Testis (tissue), 2 donors: ENCODE measurements at regions not wholly inside any gene's neighbourhood (a gene's known extent, or its start where the extent isn't known, plus 50 kb on each side); places are given as distances from the start of the nearest gene placed in this dataset.

Experiments
- DNase-seq: peaks from one replicate; pipeline ENCODE4 v3.0.0-alpha.2; 2019
- H3K27ac ChIP-seq, 2 donors: fragments of 200-600 bp; sonication (generic); one replicate each; pipeline ENCODE4 v1.5.1; 2019
- H3K27me3 ChIP-seq: fragments of 200-600 bp; sonication (generic); one replicate; pipeline ENCODE4 v1.5.1; 2019
- H3K36me3 ChIP-seq: fragments of 200-600 bp; sonication (generic); one replicate; pipeline ENCODE4 v1.5.1; 2017; ENCODE audit warnings: low read depth; ENCODE audit errors: missing control alignments
- H3K4me1 ChIP-seq: fragments of 200-600 bp; sonication (generic); one replicate; pipeline ENCODE4 v1.5.1; 2019
- H3K4me3 ChIP-seq, 2 donors: fragments of 200-600 bp; sonication (generic); one replicate each; pipeline ENCODE4 v1.5.1; 2017 to 2019
- H3K9me3 ChIP-seq: fragments of 200-600 bp; sonication (generic); one replicate; pipeline ENCODE4 v1.5.1; 2017
- CTCF ChIP-seq, 3 experiments: fragments of 450-650 bp in 2 of 3; fragments of 200-600 bp in 1 of 3; sonication (generic) in 1 of 3; IDR thresholded peaks; one replicate each; pipeline ENCODE4 v1.5.1; 2016 to 2019; ENCODE audit warnings: antibody characterized with exemption in 3 of 3, mild to moderate bottlenecking in 2 of 3, moderate library complexity in 1 of 3
- POLR2A ChIP-seq: fragments of 450-650 bp; IDR thresholded peaks from one replicate; pipeline ENCODE4 v1.6.1; 2017; ENCODE audit warnings: antibody characterized with exemption, mild to moderate bottlenecking, moderate library complexity
- WGBS, 2 donors: methylation state at CpG; one replicate each; pipeline ENCODE4 v1.1.5; 2018; 5-methylcytosine and 5-hydroxymethylcytosine counted together
- intact Hi-C: fragments of 100-400 bp; cut with DNase I; formaldehyde crosslinking; loops from one replicate; pipeline ENCODE4 v1.15.1; 2023; ENCODE audit warnings: low total_unique reads

GRCh38 chr3:159781867-159782266 is 206.8 kb upstream of the IL12A start:
- Histone ChIP-seq H3K27me3 (no peaks in the 10 kb centered on the region), H3K4me3 (no peak overlapping the region), H3K27ac (no peak overlapping the region), H3K4me1 (no peaks in the 10 kb centered on the region), H3K36me3 (no peaks in the 10 kb centered on the region), H3K9me3 (no peaks in the 10 kb centered on the region)
- TF ChIP-seq CTCF (IDR thresholded peaks at IDR 0.05) = no peak
- TF ChIP-seq POLR2A = no peak
- no peak for DNase-seq
- 95% methylated on average over 2 of the region's 2 CpGs for WGBS, 2 donors
- intact Hi-C loops = no loop called here

- Histone ChIP-seq H3K4me1 (no peaks in the 10 kb centered on the region), H3K36me3 (no peaks in the 10 kb centered on the region), H3K27me3 (no peaks in the 10 kb centered on the region), H3K9me3 (no peaks in the 10 kb centered on the region), H3K4me3 (no peak overlapping the region), H3K27ac (no peak overlapping the region)
- no peak for TF ChIP-seq POLR2A
- TF ChIP-seq CTCF (IDR thresholded peaks at IDR 0.05) = no peak
- 89 to 93% methylated on average over 5 of the region's 5 CpGs for WGBS, 2 donors
- intact Hi-C loops = no loop called here
- no peak for DNase-seq
These were observed 205.8 kb upstream of the IL12A start for GRCh38 chr3:159782724-159783421.

- 77 to 82% methylated on average over 13 of the region's 13 CpGs for WGBS, 2 donors
- no peaks in the 10 kb centered on the region for H3K36me3 ChIP-seq
- no peak overlapping the region for H3K4me3 ChIP-seq
- intact Hi-C loops = no loop called here
- no peak overlapping the region for H3K27ac ChIP-seq
- TF ChIP-seq POLR2A (no peak), CTCF (IDR thresholded peaks at IDR 0.05) (no peak)
- no peaks in the 10 kb centered on the region for H3K9me3 ChIP-seq
- H3K4me1 ChIP-seq = no peaks in the 10 kb centered on the region
- H3K27me3 ChIP-seq = no peaks in the 10 kb centered on the region
- no peak for DNase-seq
These were observed 204.6 kb upstream of the IL12A start for GRCh38 chr3:159783780-159784742.

GRCh38 chr3:159785273-159785708 is 203.3 kb upstream of the IL12A start:
- Histone ChIP-seq H3K4me1 (no peaks in the 10 kb centered on the region), H3K36me3 (no peaks in the 10 kb centered on the region), H3K27ac (no peak overlapping the region), H3K4me3 (no peak overlapping the region), H3K9me3 (no peaks in the 10 kb centered on the region), H3K27me3 (no peaks in the 10 kb centered on the region)
- WGBS, 2 donors = 52 to 64% methylated on average over 1 of the region's 1 CpG
- no peak for TF ChIP-seq CTCF (IDR thresholded peaks at IDR 0.05)
- DNase-seq = no peak
- intact Hi-C loops = no loop called here
